ENCODE measurements at regions not wholly inside any gene's neighbourhood (a gene's known extent, or its start where the extent isn't known, plus 50 kb on each side); places are given as distances from the start of the nearest gene placed in this dataset.

DNA sequence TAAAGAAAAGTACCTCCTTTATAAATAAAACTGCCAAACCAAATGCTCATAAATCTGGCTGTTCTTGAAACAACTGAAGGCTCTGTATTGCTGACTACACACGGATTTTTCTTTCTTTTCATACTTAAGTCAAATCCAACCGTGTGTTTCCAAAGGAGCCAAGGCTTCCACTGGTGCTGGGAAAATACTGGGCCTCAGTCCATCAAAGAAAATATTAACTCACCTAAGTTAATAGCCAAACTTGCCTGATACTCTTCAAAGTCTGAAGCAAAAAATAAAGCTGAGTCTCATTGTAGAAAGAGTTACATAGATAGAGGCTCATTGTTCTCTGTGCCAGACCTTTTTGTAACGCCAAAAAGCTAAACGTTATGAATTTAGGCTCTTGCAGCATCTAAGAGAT lies 350.4 kb upstream of the CDH9 start:
- DNase-seq (no peak), ATAC-seq (no peak)
- intact Hi-C loops (cut with micrococcal nuclease): no loop called here
- Mint-ChIP-seq H3K4me1 (ENCODE audit: low read depth) (no peaks in the 10 kb centered on the region), H3K4me3 (no peak overlapping the region), H3K27me3 (no peaks in the 10 kb centered on the region), H3K36me3 (ENCODE audit: low read depth) (no peaks in the 10 kb centered on the region), H3K9me3 (peaks cover 15% of the 10 kb centered on the region), H3K27ac (no peak overlapping the region)
- ChIA-PET CTCF (no interaction called here), POLR2A (no interaction called here)
- TF ChIP-seq, protein P1, sequence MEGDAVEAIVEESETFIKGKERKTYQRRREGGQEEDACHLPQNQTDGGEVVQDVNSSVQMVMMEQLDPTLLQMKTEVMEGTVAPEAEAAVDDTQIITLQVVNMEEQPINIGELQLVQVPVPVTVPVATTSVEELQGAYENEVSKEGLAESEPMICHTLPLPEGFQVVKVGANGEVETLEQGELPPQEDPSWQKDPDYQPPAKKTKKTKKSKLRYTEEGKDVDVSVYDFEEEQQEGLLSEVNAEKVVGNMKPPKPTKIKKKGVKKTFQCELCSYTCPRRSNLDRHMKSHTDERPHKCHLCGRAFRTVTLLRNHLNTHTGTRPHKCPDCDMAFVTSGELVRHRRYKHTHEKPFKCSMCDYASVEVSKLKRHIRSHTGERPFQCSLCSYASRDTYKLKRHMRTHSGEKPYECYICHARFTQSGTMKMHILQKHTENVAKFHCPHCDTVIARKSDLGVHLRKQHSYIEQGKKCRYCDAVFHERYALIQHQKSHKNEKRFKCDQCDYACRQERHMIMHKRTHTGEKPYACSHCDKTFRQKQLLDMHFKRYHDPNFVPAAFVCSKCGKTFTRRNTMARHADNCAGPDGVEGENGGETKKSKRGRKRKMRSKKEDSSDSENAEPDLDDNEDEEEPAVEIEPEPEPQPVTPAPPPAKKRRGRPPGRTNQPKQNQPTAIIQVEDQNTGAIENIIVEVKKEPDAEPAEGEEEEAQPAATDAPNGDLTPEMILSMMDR (IDR thresholded peaks at IDR 0.05): no peak

DNA sequence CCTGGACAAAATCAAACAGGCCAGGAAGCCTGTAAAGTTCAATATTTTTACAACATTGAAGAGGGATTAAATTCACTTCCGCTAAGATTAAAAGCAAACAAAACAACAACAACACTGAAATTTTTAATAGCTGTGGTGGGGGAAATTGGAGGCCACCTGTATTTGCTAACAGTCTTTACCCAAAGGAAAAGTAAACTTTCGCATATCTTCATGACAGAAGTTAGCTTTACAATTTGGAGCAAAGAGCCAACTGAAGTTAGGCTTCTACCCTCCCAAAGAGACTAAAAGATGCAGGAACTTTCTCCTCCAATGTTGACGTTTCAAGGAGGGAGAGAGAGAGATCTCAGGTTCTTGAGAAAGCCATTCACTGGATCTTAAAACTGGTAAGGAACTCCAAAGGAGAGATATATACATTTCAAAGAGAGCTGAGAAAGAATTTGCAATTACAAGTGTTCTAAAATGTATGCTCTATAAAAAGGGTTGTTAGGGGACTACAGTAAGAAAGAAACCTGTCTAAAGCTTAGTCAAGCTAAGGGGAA lies 349.2 kb upstream of the CDH9 start:
- H3K4me1 Mint-ChIP-seq (ENCODE audit: low read depth): no peaks in the 10 kb centered on the region
- H3K9me3 Mint-ChIP-seq: peaks cover 13% of the 10 kb centered on the region
- no peaks in the 10 kb centered on the region for H3K27me3 Mint-ChIP-seq
- ATAC-seq (no peak), DNase-seq (no peak)
- H3K36me3 Mint-ChIP-seq (ENCODE audit: low read depth): no peaks in the 10 kb centered on the region
- POLR2A ChIA-PET: no interaction called here
- CTCF ChIA-PET: no interaction called here
- no peak overlapping the region for H3K4me3 Mint-ChIP-seq
- H3K27ac Mint-ChIP-seq: no peak overlapping the region
- TF ChIP-seq, protein P1 (IDR thresholded peaks at IDR 0.05): no peak
- intact Hi-C loops (cut with micrococcal nuclease): no loop called here

DNA sequence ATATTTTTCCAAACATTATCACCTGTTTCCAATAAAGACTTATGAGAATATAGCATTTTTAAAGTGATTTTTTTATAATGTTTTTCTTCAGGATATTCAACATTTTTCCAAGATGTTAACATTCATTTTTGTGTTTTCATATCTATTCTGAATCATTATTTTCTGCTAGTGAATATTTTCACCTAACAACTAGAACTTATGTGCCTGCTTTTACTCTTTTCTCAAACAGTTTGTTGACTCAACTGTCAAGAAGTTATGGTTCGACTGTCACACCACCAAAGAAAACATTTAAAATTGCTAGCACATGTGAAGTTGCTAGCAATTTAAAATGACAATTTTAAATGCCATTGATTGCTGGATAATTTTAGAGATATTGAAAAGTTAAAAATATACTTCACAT lies 343.3 kb upstream of the CDH9 start:
- H3K27ac Mint-ChIP-seq: no peak overlapping the region
- POLR2A ChIA-PET: no interaction called here
- CTCF ChIA-PET: no interaction called here
- ATAC-seq (no peak), DNase-seq (no peak)
- TF ChIP-seq, protein P1 (IDR thresholded peaks at IDR 0.05): no peak
- peaks cover 12% of the 10 kb centered on the region for H3K9me3 Mint-ChIP-seq
- intact Hi-C loops (cut with micrococcal nuclease): no loop called here
- no peaks in the 10 kb centered on the region for H3K36me3 Mint-ChIP-seq (ENCODE audit: low read depth)
- H3K27me3 Mint-ChIP-seq: no peaks in the 10 kb centered on the region
- no peaks in the 10 kb centered on the region for H3K4me1 Mint-ChIP-seq (ENCODE audit: low read depth)
- no peak overlapping the region for H3K4me3 Mint-ChIP-seq

DNA sequence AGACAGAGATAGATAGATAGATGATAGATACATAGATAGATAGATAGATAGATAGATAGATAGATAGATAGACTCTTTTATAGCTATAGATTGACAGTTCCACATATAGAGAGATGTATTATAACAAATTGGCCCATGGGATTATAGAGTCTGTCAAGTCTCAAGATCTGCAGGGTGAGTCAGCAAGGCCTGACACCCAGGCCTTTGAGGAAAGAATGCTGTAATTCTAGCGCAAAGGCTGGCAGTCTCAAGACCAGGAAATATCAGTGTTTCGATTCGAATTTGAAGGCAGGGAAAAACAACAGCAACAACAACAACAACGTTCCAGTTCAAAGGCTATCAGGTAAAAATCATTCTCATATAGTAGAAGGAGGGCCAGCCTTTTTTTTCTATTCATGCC lies 339.2 kb upstream of the CDH9 start:
- Mint-ChIP-seq H3K9me3 (peaks cover 8% of the 10 kb centered on the region), H3K27me3 (no peaks in the 10 kb centered on the region), H3K27ac (no peak overlapping the region), H3K4me3 (no peak overlapping the region), H3K4me1 (ENCODE audit: low read depth) (no peaks in the 10 kb centered on the region), H3K36me3 (ENCODE audit: low read depth) (no peaks in the 10 kb centered on the region)
- ChIA-PET POLR2A (no interaction called here), CTCF (no interaction called here)
- ATAC-seq (no peak), DNase-seq (no peak)
- TF ChIP-seq, protein P1 (IDR thresholded peaks at IDR 0.05): no peak
- intact Hi-C loops (cut with micrococcal nuclease): no loop called here

DNA sequence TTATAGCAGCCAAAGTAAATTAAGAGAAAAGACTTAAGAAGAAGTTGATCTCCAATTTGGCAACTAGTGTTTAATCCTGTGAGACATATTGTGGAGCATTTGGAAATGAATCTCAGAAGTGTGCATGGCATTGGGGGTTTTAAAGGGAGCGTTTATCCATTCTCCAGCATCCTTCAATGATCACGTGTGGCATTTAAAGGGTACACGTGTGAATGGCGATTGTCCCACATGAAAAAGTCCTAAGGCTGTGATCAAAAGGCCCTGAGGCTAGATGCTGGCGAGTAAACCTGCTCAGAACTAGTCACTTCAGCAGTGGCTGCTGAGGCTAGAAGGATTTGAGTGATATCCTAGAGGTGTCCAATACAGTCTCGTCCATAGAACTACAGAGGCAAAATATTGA lies 315.6 kb upstream of the CDH9 start:
- intact Hi-C loops (cut with micrococcal nuclease): no loop called here
- ChIA-PET CTCF (no interaction called here), POLR2A (no interaction called here)
- H3K4me3 Mint-ChIP-seq: no peak overlapping the region
- peaks cover 12% of the 10 kb centered on the region for H3K9me3 Mint-ChIP-seq
- no peaks in the 10 kb centered on the region for H3K27me3 Mint-ChIP-seq
- no peak overlapping the region for H3K27ac Mint-ChIP-seq
- ATAC-seq: no peak
- H3K4me1 Mint-ChIP-seq (ENCODE audit: low read depth): no peaks in the 10 kb centered on the region
- TF ChIP-seq, protein P1 (IDR thresholded peaks at IDR 0.05): no peak
- no peaks in the 10 kb centered on the region for H3K36me3 Mint-ChIP-seq (ENCODE audit: low read depth)
- DNase-seq: no peak
